ENCODE measurements at regions not wholly inside any gene's neighbourhood (a gene's known extent, or its start where the extent isn't known, plus 50 kb on each side); places are given as distances from the start of the nearest gene placed in this dataset.

DNA sequence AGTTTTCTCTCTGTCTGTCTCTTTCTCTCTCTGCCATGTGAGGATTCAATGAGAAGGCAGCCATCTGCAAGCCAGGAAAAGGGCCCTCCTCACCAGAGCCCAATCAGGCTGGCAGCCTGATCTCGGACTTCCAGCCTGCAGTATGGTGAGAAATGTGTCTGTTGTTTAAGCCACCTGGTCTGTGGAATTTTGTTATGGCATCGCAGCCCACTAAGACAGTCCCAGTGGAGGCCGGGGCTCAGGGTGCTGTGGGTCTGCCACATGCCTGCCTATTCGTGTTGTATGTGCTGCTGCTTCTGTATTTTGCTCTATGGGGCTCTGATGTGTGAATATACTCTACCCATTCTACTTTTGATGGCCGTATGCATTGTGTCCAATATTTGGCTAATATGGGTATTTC is 139.0 kb upstream of the HS6ST1 start (continued):
- TF ChIP-seq, protein P1, sequence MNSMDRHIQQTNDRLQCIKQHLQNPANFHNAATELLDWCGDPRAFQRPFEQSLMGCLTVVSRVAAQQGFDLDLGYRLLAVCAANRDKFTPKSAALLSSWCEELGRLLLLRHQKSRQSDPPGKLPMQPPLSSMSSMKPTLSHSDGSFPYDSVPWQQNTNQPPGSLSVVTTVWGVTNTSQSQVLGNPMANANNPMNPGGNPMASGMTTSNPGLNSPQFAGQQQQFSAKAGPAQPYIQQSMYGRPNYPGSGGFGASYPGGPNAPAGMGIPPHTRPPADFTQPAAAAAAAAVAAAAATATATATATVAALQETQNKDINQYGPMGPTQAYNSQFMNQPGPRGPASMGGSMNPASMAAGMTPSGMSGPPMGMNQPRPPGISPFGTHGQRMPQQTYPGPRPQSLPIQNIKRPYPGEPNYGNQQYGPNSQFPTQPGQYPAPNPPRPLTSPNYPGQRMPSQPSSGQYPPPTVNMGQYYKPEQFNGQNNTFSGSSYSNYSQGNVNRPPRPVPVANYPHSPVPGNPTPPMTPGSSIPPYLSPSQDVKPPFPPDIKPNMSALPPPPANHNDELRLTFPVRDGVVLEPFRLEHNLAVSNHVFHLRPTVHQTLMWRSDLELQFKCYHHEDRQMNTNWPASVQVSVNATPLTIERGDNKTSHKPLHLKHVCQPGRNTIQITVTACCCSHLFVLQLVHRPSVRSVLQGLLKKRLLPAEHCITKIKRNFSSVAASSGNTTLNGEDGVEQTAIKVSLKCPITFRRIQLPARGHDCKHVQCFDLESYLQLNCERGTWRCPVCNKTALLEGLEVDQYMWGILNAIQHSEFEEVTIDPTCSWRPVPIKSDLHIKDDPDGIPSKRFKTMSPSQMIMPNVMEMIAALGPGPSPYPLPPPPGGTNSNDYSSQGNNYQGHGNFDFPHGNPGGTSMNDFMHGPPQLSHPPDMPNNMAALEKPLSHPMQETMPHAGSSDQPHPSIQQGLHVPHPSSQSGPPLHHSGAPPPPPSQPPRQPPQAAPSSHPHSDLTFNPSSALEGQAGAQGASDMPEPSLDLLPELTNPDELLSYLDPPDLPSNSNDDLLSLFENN (IDR thresholded peaks at IDR 0.05; ENCODE audit: low read depth in 2 of 2, low read length in 2 of 2): no peak

DNA sequence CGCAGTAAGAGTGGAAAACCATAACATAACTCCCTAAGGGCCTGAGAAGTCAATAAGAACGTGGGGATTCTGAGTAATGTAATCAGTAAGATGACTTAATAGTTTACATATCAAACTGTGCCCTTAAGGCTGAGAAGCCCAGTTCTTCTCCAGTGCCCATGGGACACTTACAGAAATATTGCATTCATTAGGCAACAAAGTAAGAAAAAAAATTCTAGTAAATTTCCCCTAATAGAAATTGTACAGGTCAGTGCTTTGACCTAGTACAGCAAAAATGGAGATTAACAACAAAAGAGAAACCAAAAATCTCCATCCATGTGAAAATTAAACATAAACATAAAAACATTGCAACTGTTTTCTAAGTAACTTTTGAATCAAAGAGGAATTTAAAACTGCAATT is 139.8 kb upstream of the HS6ST1 start:
- no peak for ATAC-seq
- intact Hi-C loops (cut with micrococcal nuclease) (no loop called here), in situ Hi-C loops (cut with MboI) (no loop called here)
- Histone ChIP-seq H3K9me3 (replicated peaks; ENCODE audit: control insufficient read depth, insufficient read depth, low read depth, low read length) (no peaks in the 10 kb centered on the region), H2AFZ (ENCODE audit: low read depth, low read length) (no peak overlapping the region), H3K9ac (ENCODE audit: insufficient read depth in 1 of 2, low read depth in 2 of 2, low read length in 2 of 2) (no peak overlapping the region), H3K4me1 (replicated peaks in 1 of 2; ENCODE audit: control insufficient read depth in 2 of 2, insufficient read depth in 2 of 2, low read length in 2 of 2) (no peaks in the 10 kb centered on the region; a peak in 1 of 5 replicates), H3K27ac (ENCODE audit: extremely low read depth, low read depth, low read length) (no peak overlapping the region), H4K20me1 (replicated peaks; ENCODE audit: control insufficient read depth, insufficient read depth, low read length) (no peaks in the 10 kb centered on the region), H3K36me3 (ENCODE audit: control insufficient read depth, insufficient read depth, low read length) (no peaks in the 10 kb centered on the region), H3K27me3 (ENCODE audit: control insufficient read depth in 2 of 2, insufficient read depth in 2 of 2, low read length in 2 of 2) (peaks cover 0 to 20% of the 10 kb centered on the region in 2 experiments; a peak in 2 of 5 replicates), H3K4me3 (no peak overlapping the region), H3K9me1 (ENCODE audit: control insufficient read depth, insufficient read depth, low read length) (no peaks in the 10 kb centered on the region), H3K4me2 (ENCODE audit: insufficient read depth, low read length) (no peak overlapping the region), H3K79me2 (ENCODE audit: control insufficient read depth, insufficient read depth, low read length) (no peaks in the 10 kb centered on the region)
- ChIA-PET CTCF (ENCODE audit: low intra/inter-chr PET ratio) (no interaction called here), POLR2A (no interaction called here)
- DNase-seq (ENCODE audit: extremely low read depth in 1 of 4, low spot score in 3 of 4): no peak
- no TSS peak for BruUV-seq (replicated peaks)
- 0% methylated on average over 2 of the region's 2 CpGs for WGBS (ENCODE audit: insufficient coverage, low coverage, missing lambda C conversion rate)
- no peak for FAIRE-seq
- TF ChIP-seq RAD21 (CRISPR knock-in tag; conservative IDR thresholded peaks at IDR 0.05 in 1 of 2, IDR thresholded peaks at IDR 0.05 in 1 of 2) (no peak), ZBTB1 (CRISPR knock-in tag; IDR thresholded peaks at IDR 0.05; ENCODE audit: borderline replicate concordance, low read depth) (no peak), ARHGAP35 (IDR thresholded peaks at IDR 0.05; ENCODE audit: partially characterized antibody) (no peak), ARID2 (IDR thresholded peaks at IDR 0.05) (no peak), PHB2 (IDR thresholded peaks at IDR 0.05; ENCODE audit: low read depth) (no peak), KDM2B (CRISPR knock-in tag; IDR thresholded peaks at IDR 0.05) (no peak), NR2C2 (CRISPR knock-in tag; IDR thresholded peaks at IDR 0.05) (no peak), NR2C2 (tag; IDR thresholded peaks at IDR 0.05) (no peak), IFI16 (CRISPR knock-in tag; IDR thresholded peaks at IDR 0.05) (no peak), GABPA (tag; conservative IDR thresholded peaks at IDR 0.05; ENCODE audit: low read depth) (no peak), ASH1L (IDR thresholded peaks at IDR 0.05; ENCODE audit: borderline replicate concordance, low read depth, partially characterized antibody) (no peak), NFIX (CRISPR knock-in tag; IDR thresholded peaks at IDR 0.05; ENCODE audit: low read depth) (no peak), SREBF1 (IDR thresholded peaks at IDR 0.05; ENCODE audit: borderline replicate concordance, low read depth, low read length) (no peak), PYGO2 (tag; IDR thresholded peaks at IDR 0.05) (no peak)
- TF ChIP-seq, protein P2, sequence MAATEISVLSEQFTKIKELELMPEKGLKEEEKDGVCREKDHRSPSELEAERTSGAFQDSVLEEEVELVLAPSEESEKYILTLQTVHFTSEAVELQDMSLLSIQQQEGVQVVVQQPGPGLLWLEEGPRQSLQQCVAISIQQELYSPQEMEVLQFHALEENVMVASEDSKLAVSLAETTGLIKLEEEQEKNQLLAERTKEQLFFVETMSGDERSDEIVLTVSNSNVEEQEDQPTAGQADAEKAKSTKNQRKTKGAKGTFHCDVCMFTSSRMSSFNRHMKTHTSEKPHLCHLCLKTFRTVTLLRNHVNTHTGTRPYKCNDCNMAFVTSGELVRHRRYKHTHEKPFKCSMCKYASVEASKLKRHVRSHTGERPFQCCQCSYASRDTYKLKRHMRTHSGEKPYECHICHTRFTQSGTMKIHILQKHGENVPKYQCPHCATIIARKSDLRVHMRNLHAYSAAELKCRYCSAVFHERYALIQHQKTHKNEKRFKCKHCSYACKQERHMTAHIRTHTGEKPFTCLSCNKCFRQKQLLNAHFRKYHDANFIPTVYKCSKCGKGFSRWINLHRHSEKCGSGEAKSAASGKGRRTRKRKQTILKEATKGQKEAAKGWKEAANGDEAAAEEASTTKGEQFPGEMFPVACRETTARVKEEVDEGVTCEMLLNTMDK (IDR thresholded peaks at IDR 0.05; ENCODE audit: borderline replicate concordance, insufficient read depth, low read depth, low read length, poor library complexity, severe bottlenecking): no peak
- TF ChIP-seq, protein P3, sequence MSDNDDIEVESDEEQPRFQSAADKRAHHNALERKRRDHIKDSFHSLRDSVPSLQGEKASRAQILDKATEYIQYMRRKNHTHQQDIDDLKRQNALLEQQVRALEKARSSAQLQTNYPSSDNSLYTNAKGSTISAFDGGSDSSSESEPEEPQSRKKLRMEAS (CRISPR knock-in tag; IDR thresholded peaks at IDR 0.05): no peak
